Ammon's horn (tissue), 1 donor: ENCODE measurements at regions not wholly inside any gene's neighbourhood (a gene's known extent, or its start where the extent isn't known, plus 50 kb on each side); places are given as distances from the start of the nearest gene placed in this dataset.
"Not testable (repeated sequence)": the region's sequence is repeated elsewhere in the genome, so short reads cannot be mapped to it uniquely, and the experiment has no call there.

Experiments used
- DNase-seq: peaks from one replicate; pipeline ENCODE4 v3.0.0-alpha.2; 2016; ENCODE audit warnings: low spot score

- peak; percentile 98 for DNase-seq
Measured at GRCh38 chr1:14259191-14259757, 339.2 kb upstream of the KAZN start.

- DNase-seq = no peak
Measured at GRCh38 chr1:14260480-14260879, 338.0 kb upstream of the KAZN start.

GRCh38 chr1:14261395-14261794, 337.1 kb upstream of the KAZN start:
- no peak for DNase-seq

- DNase-seq = no peak
Measured at GRCh38 chr1:14262637-14263036, 335.8 kb upstream of the KAZN start.

GRCh38 chr1:14263225-14263624, 335.3 kb upstream of the KAZN start:
- no peak for DNase-seq

- DNase-seq = no peak
Measured at GRCh38 chr1:14263671-14264070, 334.8 kb upstream of the KAZN start.

GRCh38 chr1:14265495-14265894, 333.0 kb upstream of the KAZN start:
- DNase-seq = no peak

- DNase-seq = no peak
Measured at GRCh38 chr1:14267991-14268390, 330.5 kb upstream of the KAZN start.

GRCh38 chr1:14270821-14271220, 327.7 kb upstream of the KAZN start:
- no peak for DNase-seq

GRCh38 chr1:14273811-14274210, 324.7 kb upstream of the KAZN start:
- no peak for DNase-seq

GRCh38 chr1:14279891-14280290, 318.6 kb upstream of the KAZN start:
- not testable (repeated sequence) for DNase-seq

GRCh38 chr1:14280909-14281308, 317.6 kb upstream of the KAZN start:
- no peak for DNase-seq

GRCh38 chr1:14281412-14281811, 317.1 kb upstream of the KAZN start:
- DNase-seq = no peak

- DNase-seq = no peak
Measured at GRCh38 chr1:14282707-14283106, 315.8 kb upstream of the KAZN start.

GRCh38 chr1:14285238-14285637, 313.2 kb upstream of the KAZN start:
- no peak for DNase-seq

- not testable (repeated sequence) for DNase-seq
Measured at GRCh38 chr1:14291182-14291581, 307.3 kb upstream of the KAZN start.

GRCh38 chr1:14292520-14292919, 306.0 kb upstream of the KAZN start:
- DNase-seq = no peak

GRCh38 chr1:14294006-14294405, 304.5 kb upstream of the KAZN start:
- no peak for DNase-seq

- no peak for DNase-seq
Measured at GRCh38 chr1:14294860-14295536, 303.5 kb upstream of the KAZN start.

- DNase-seq = no peak
Measured at GRCh38 chr1:14296795-14297194, 301.7 kb upstream of the KAZN start.

- no peak for DNase-seq
Measured at GRCh38 chr1:14297356-14297755, 301.1 kb upstream of the KAZN start.

GRCh38 chr1:14298806-14299205, 299.7 kb upstream of the KAZN start:
- no peak for DNase-seq

- DNase-seq = peak; percentile 26
Measured at GRCh38 chr1:14300991-14301703, 297.3 kb upstream of the KAZN start.

GRCh38 chr1:14301704-14302024, 296.8 kb upstream of the KAZN start:
- no peak for DNase-seq
